Caco-2 (cell line): ENCODE measurements at regions not wholly inside any gene's neighbourhood (a gene's known extent, or its start where the extent isn't known, plus 50 kb on each side); places are given as distances from the start of the nearest gene placed in this dataset.

Experiments used
- BruUV-seq: library from RNA; stranded (reverse); fragments of 400-500 nt; replicated peaks from 2 replicates; lab custom pipeline; 2021; lab: Mats Ljungman, UMichigan
- CTCF ChIA-PET: fragments of 300-600 bp; sonication (Branson Sonifier 250); formaldehyde crosslinking; loops from one replicate; lab custom pipeline; 2022; ENCODE audit warnings: antibody characterized with exemption; lab: Charles Lee
- POLR2A ChIA-PET: fragments of 300-600 bp; sonication (Branson Sonifier 250); formaldehyde crosslinking; loops from one replicate; lab custom pipeline; 2022; ENCODE audit warnings: antibody characterized with exemption; lab: Charles Lee
- DNase-seq, 2 experiments: peaks; one replicate each; pipeline versions ENCODE4 v3.0.0 to v3.0.0-alpha.2; 2020 to 2022
- H3K27me3 ChIP-seq: replicated peaks from 2 replicates; pipeline ENCODE4 v1.6.0; 2011; ENCODE audit warnings: low read length; ENCODE audit not compliant: control insufficient read depth, insufficient read depth
- H3K36me3 ChIP-seq: 2 replicates; pipeline ENCODE4 v1.5.1; 2011; ENCODE audit warnings: low read length; ENCODE audit not compliant: control insufficient read depth, insufficient read depth
- H3K4me1 ChIP-seq: fragments of 250-450 bp; sonication (Bioruptor Pico); 2 replicates; pipeline ENCODE4 v1.5.1; 2020; ENCODE audit warnings: mild to moderate bottlenecking
- H3K4me3 ChIP-seq: 2 replicates; pipeline ENCODE4 v1.5.1; 2011; ENCODE audit warnings: low read depth, mild to moderate bottlenecking, control low read depth, low read length
- H3K9me3 ChIP-seq: fragments of 250-450 bp; sonication (Bioruptor Pico); 2 replicates; pipeline ENCODE4 v1.5.1; 2020; ENCODE audit warnings: mild to moderate bottlenecking, moderate library complexity
- H3K27ac Mint-ChIP-seq: one replicate; pipeline ENCODE4 v1.8.0; 2022; ENCODE audit warnings: mixed read lengths; ENCODE audit not compliant: unreplicated experiment
- H3K27me3 Mint-ChIP-seq: one replicate; pipeline ENCODE4 v1.8.0; 2022; ENCODE audit warnings: mixed read lengths; ENCODE audit not compliant: insufficient read depth, unreplicated experiment
- H3K36me3 Mint-ChIP-seq: one replicate; pipeline ENCODE4 v1.8.0; 2022; ENCODE audit warnings: mild to moderate bottlenecking, mixed read lengths; ENCODE audit not compliant: insufficient read depth, unreplicated experiment
- H3K4me1 Mint-ChIP-seq: one replicate; pipeline ENCODE4 v1.8.0; 2022; ENCODE audit warnings: low read depth, mixed read lengths; ENCODE audit not compliant: unreplicated experiment
- H3K4me3 Mint-ChIP-seq: one replicate; pipeline ENCODE4 v1.8.0; 2022; ENCODE audit warnings: mild to moderate bottlenecking, moderate library complexity, mixed read lengths; ENCODE audit not compliant: unreplicated experiment
- H3K9me3 Mint-ChIP-seq: one replicate; pipeline ENCODE4 v1.8.0; 2022; ENCODE audit warnings: mixed read lengths; ENCODE audit not compliant: unreplicated experiment
- CTCF ChIP-seq, 2 experiments: fragments of 200-600 bp in 1 of 2; IDR thresholded peaks; 1 replicate in 1 of 2; 2 replicates in 1 of 2; pipeline versions ENCODE4 v1.5.1 to v1.8.0; 2011 to 2022; ENCODE audit warnings: antibody characterized with exemption in 1 of 2, control low read depth in 1 of 2, inconsistent platforms in 1 of 2, low read depth in 1 of 2, low read length in 1 of 2, mild to moderate bottlenecking in 1 of 2, moderate library complexity in 1 of 2; ENCODE audit not compliant: insufficient read depth in 1 of 2, severe bottlenecking in 1 of 2, unreplicated experiment in 1 of 2
- intact Hi-C: fragments of 100-400 bp; cut with micrococcal nuclease; formaldehyde crosslinking; loops from one replicate; pipeline ENCODE4 v1.10.0; 2022; ENCODE audit not compliant: unreplicated experiment

DNA sequence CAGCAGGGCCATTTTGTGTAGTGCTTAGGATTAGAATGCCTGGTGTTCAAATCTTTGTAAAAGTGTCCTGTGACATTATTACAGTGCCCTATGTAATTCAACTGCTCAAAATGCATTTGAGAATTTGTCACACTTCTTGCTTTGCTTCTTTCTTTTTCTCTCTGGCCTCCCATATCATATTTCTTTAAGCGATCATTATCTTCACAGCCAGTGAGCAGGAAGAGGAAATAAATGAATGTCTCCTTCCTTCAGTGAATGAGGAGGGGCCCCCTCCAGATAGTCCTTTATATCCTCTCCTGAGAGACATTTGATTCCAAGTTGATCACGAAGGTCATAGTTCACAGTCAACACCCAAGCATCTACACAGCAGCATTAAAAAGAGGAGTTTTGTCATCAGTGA, 425.1 kb upstream of the NPVF start:
- Mint-ChIP-seq H3K4me3 (no peak overlapping the region), H3K4me1 (no peaks in the 10 kb centered on the region), H3K27ac (no peak overlapping the region), H3K36me3 (no peaks in the 10 kb centered on the region), H3K9me3 (no peaks in the 10 kb centered on the region), H3K27me3 (peaks cover 9% of the 10 kb centered on the region)
- intact Hi-C loops = no loop called here
- TF ChIP-seq CTCF (IDR thresholded peaks at IDR 0.05; ENCODE audit: insufficient read depth in 1 of 2, low read depth in 1 of 2, low read length in 1 of 2, severe bottlenecking in 1 of 2, unreplicated experiment in 1 of 2) = no peak
- BruUV-seq = no TSS peak
- H3K36me3 ChIP-seq = no peaks in the 10 kb centered on the region
- H3K4me3 ChIP-seq = no peak overlapping the region
- H3K9me3 ChIP-seq = no peaks in the 10 kb centered on the region
- POLR2A ChIA-PET = no interaction called here
- DNase-seq = no peak
- H3K27me3 ChIP-seq = no peaks in the 10 kb centered on the region
- CTCF ChIA-PET = no interaction called here
- H3K4me1 ChIP-seq = no peaks in the 10 kb centered on the region

DNA sequence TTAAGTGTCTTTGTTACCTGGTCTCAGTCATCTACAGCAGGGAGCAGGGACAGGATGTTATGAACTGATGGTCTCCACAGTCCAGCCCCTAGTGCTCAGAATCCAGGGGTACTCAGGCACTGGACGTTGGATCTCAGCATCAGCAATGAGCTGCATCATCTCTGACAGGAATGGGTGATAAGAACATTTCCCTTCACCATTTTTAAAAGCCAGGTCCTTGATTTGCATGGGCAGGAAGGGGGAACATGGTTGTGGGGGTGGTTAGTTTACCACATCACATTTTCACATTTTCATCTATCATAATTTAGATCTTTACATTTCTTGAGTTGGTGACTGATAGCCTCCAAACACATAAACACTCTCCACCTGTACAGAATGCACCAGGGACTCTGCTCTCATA, 427.8 kb upstream of the NPVF start:
- no TSS peak for BruUV-seq
- Histone ChIP-seq H3K36me3 (no peaks in the 10 kb centered on the region), H3K27me3 (no peaks in the 10 kb centered on the region), H3K4me1 (no peaks in the 10 kb centered on the region), H3K4me3 (no peak overlapping the region), H3K9me3 (no peaks in the 10 kb centered on the region)
- Mint-ChIP-seq H3K9me3 (no peaks in the 10 kb centered on the region), H3K4me3 (no peak overlapping the region), H3K27me3 (peaks cover 13% of the 10 kb centered on the region), H3K36me3 (no peaks in the 10 kb centered on the region), H3K4me1 (no peaks in the 10 kb centered on the region), H3K27ac (no peak overlapping the region)
- DNase-seq = no peak
- no peak for TF ChIP-seq CTCF (IDR thresholded peaks at IDR 0.05; ENCODE audit: insufficient read depth in 1 of 2, low read depth in 1 of 2, low read length in 1 of 2, severe bottlenecking in 1 of 2, unreplicated experiment in 1 of 2)
- POLR2A ChIA-PET = no interaction called here
- CTCF ChIA-PET = no interaction called here
- intact Hi-C loops = no loop called here

- H3K4me3 Mint-ChIP-seq = no peak overlapping the region
- peaks cover 13% of the 10 kb centered on the region for H3K27me3 Mint-ChIP-seq
- CTCF ChIA-PET = no interaction called here
Observed at GRCh38 chr7:25656581-25657026, 428.3 kb upstream of the NPVF start.

More at GRCh38 chr7:25656581-25657026, 428.3 kb upstream of the NPVF start:
- no TSS peak for BruUV-seq
- Mint-ChIP-seq H3K9me3 (no peaks in the 10 kb centered on the region), H3K36me3 (no peaks in the 10 kb centered on the region), H3K4me1 (no peaks in the 10 kb centered on the region), H3K27ac (no peak overlapping the region)
- no peak for TF ChIP-seq CTCF (IDR thresholded peaks at IDR 0.05; ENCODE audit: insufficient read depth in 1 of 2, low read depth in 1 of 2, low read length in 1 of 2, severe bottlenecking in 1 of 2, unreplicated experiment in 1 of 2)
- no peaks in the 10 kb centered on the region for H3K36me3 ChIP-seq
- POLR2A ChIA-PET = no interaction called here
- intact Hi-C loops = no loop called here
- no peak overlapping the region for H3K4me3 ChIP-seq
- no peaks in the 10 kb centered on the region for H3K27me3 ChIP-seq
- no peaks in the 10 kb centered on the region for H3K4me1 ChIP-seq
- DNase-seq = no peak
- no peaks in the 10 kb centered on the region for H3K9me3 ChIP-seq
